ENCODE measurements at regions not wholly inside any gene's neighbourhood (a gene's known extent, or its start where the extent isn't known, plus 50 kb on each side); places are given as distances from the start of the nearest gene placed in this dataset.

DNA sequence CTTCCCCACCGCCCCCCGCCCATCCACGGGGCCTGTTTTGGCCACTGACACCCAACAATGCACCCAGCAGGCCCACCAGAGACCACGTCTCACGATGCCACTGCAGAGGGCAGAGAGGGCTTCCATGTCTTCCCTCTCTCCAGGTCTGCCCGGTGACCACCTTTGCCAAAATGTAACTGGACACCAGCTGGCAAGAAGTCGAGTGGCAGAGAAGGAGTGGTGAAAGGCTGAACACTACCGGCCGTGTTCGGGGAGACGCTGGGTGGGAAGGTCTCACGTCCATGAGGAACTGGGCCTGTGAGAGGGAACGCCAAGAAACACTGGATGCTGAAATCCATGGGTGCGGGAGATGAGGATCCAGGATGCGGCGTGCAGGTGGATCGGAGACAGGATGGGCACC lies 308.2 kb downstream of the ADGRD1 start:
- TF ChIP-seq, protein P1, sequence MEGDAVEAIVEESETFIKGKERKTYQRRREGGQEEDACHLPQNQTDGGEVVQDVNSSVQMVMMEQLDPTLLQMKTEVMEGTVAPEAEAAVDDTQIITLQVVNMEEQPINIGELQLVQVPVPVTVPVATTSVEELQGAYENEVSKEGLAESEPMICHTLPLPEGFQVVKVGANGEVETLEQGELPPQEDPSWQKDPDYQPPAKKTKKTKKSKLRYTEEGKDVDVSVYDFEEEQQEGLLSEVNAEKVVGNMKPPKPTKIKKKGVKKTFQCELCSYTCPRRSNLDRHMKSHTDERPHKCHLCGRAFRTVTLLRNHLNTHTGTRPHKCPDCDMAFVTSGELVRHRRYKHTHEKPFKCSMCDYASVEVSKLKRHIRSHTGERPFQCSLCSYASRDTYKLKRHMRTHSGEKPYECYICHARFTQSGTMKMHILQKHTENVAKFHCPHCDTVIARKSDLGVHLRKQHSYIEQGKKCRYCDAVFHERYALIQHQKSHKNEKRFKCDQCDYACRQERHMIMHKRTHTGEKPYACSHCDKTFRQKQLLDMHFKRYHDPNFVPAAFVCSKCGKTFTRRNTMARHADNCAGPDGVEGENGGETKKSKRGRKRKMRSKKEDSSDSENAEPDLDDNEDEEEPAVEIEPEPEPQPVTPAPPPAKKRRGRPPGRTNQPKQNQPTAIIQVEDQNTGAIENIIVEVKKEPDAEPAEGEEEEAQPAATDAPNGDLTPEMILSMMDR (IDR thresholded peaks at IDR 0.05; ENCODE audit: poor library complexity, severe bottlenecking), result no peak
- no peak for TF ChIP-seq MXI1 (conservative IDR thresholded peaks at IDR 0.05; ENCODE audit: poor library complexity, severe bottlenecking)
- no peak for TF ChIP-seq EP300 (conservative IDR thresholded peaks at IDR 0.05; ENCODE audit: poor library complexity, severe bottlenecking)
- TF ChIP-seq SMC3 (conservative IDR thresholded peaks at IDR 0.05; ENCODE audit: poor library complexity), result no peak
- TF ChIP-seq POLR2AphosphoS5 (IDR thresholded peaks at IDR 0.05), result no peak
- TF ChIP-seq, protein P2, sequence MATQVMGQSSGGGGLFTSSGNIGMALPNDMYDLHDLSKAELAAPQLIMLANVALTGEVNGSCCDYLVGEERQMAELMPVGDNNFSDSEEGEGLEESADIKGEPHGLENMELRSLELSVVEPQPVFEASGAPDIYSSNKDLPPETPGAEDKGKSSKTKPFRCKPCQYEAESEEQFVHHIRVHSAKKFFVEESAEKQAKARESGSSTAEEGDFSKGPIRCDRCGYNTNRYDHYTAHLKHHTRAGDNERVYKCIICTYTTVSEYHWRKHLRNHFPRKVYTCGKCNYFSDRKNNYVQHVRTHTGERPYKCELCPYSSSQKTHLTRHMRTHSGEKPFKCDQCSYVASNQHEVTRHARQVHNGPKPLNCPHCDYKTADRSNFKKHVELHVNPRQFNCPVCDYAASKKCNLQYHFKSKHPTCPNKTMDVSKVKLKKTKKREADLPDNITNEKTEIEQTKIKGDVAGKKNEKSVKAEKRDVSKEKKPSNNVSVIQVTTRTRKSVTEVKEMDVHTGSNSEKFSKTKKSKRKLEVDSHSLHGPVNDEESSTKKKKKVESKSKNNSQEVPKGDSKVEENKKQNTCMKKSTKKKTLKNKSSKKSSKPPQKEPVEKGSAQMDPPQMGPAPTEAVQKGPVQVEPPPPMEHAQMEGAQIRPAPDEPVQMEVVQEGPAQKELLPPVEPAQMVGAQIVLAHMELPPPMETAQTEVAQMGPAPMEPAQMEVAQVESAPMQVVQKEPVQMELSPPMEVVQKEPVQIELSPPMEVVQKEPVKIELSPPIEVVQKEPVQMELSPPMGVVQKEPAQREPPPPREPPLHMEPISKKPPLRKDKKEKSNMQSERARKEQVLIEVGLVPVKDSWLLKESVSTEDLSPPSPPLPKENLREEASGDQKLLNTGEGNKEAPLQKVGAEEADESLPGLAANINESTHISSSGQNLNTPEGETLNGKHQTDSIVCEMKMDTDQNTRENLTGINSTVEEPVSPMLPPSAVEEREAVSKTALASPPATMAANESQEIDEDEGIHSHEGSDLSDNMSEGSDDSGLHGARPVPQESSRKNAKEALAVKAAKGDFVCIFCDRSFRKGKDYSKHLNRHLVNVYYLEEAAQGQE (IDR thresholded peaks at IDR 0.05; ENCODE audit: borderline replicate concordance), result no peak
- TF ChIP-seq EZH2 (IDR thresholded peaks at IDR 0.05; ENCODE audit: borderline replicate concordance, insufficient read depth, low read length, poor library complexity, severe bottlenecking), result no peak
- no peak for TF ChIP-seq RAD21 (conservative IDR thresholded peaks at IDR 0.05)
- TF ChIP-seq TAF1 (IDR thresholded peaks at IDR 0.05; ENCODE audit: low read depth), result no peak

Measured in neural cell (in vitro differentiated cells).